HEK293 (cell line): ENCODE measurements at regions not wholly inside any gene's neighbourhood (a gene's known extent, or its start where the extent isn't known, plus 50 kb on each side); places are given as distances from the start of the nearest gene placed in this dataset.

Experiments used
- CTCF ChIA-PET: fragments of 350-600 bp; formaldehyde crosslinking; extraction: SDS; loops from one replicate; lab custom pipeline; 2021; ENCODE audit warnings: antibody characterized with exemption; lab: Yijun Ruan, JAX
- POLR2A ChIA-PET: fragments of 300-600 bp; formaldehyde crosslinking; extraction: SDS; loops from one replicate; lab custom pipeline; 2020; ENCODE audit warnings: antibody characterized with exemption, inconsistent platforms; lab: Yijun Ruan, JAX
- H3K27ac ChIP-seq: fragments of 200-500 bp; sonication (Bioruptor generic); 2 replicates; pipeline ENCODE4 v1.5.1; 2014; ENCODE audit warnings: low read depth, low read length, control low read depth, inconsistent platforms; ENCODE audit errors: extremely low read depth
- H3K36me3 ChIP-seq, 2 experiments: fragments of 200-500 bp in 1 of 2; sonication (Bioruptor generic) in 1 of 2; 1 replicate in 1 of 2; 2 replicates in 1 of 2; pipeline ENCODE4 v1.5.1; 2014 to 2017; ENCODE audit warnings: inconsistent platforms in 2 of 2, low read length in 2 of 2; ENCODE audit not compliant: control insufficient read depth in 2 of 2, insufficient read depth in 1 of 2
- H3K4me1 ChIP-seq: fragments of 200-500 bp; sonication (Bioruptor generic); 2 replicates; pipeline ENCODE4 v1.5.1; 2014; ENCODE audit warnings: mild to moderate bottlenecking, low read length, inconsistent platforms; ENCODE audit not compliant: control insufficient read depth, insufficient read depth
- H3K4me3 ChIP-seq: 2 replicates; pipeline ENCODE4 v1.5.1; 2011; ENCODE audit warnings: low read depth, mild to moderate bottlenecking, control low read depth, low read length, moderate library complexity
- H3K9me3 ChIP-seq: fragments of 200-500 bp; sonication (Bioruptor generic); 2 replicates; pipeline ENCODE4 v1.5.1; 2014; ENCODE audit warnings: low read depth, low read length, inconsistent platforms; ENCODE audit not compliant: control insufficient read depth, insufficient read depth
- KLF17 ChIP-seq: fragments of 450-650 bp; formaldehyde crosslinking; IDR thresholded peaks from 2 replicates; pipeline ENCODE4 v1.5.1; 2016; ENCODE audit warnings: missing biosample characterization, missing genetic modification characterization
- KLF8 ChIP-seq: fragments of 450-650 bp; formaldehyde crosslinking; IDR thresholded peaks from 2 replicates; pipeline ENCODE4 v1.5.1; 2016; ENCODE audit warnings: missing biosample characterization, missing genetic modification characterization
- PRDM6 ChIP-seq: fragments of 450-650 bp; formaldehyde crosslinking; IDR thresholded peaks from 2 replicates; pipeline ENCODE4 v1.5.1; 2017; ENCODE audit warnings: missing biosample characterization, missing genetic modification characterization
- YY2 ChIP-seq: fragments of 450-650 bp; formaldehyde crosslinking; IDR thresholded peaks from 2 replicates; pipeline ENCODE4 v1.5.1; 2016; ENCODE audit warnings: missing biosample characterization, missing genetic modification characterization
- ZBTB11 ChIP-seq: fragments of 450-650 bp; formaldehyde crosslinking; conservative IDR thresholded peaks from 2 replicates; pipeline ENCODE4 v1.5.1; 2016; ENCODE audit warnings: low read depth, missing biosample characterization, missing genetic modification characterization
- ZBTB21 ChIP-seq: fragments of 450-650 bp; formaldehyde crosslinking; IDR thresholded peaks from 2 replicates; pipeline ENCODE4 v1.5.1; 2017; ENCODE audit warnings: missing biosample characterization, missing genetic modification characterization
- ZEB2 ChIP-seq: fragments of 450-650 bp; formaldehyde crosslinking; IDR thresholded peaks from 2 replicates; pipeline ENCODE4 v1.5.1; 2016; ENCODE audit warnings: missing biosample characterization, missing genetic modification characterization
- ZNF157 ChIP-seq: fragments of 450-650 bp; formaldehyde crosslinking; IDR thresholded peaks from 2 replicates; pipeline ENCODE4 v1.5.1; 2016; ENCODE audit warnings: missing biosample characterization, missing genetic modification characterization
- ZNF202 ChIP-seq: fragments of 450-650 bp; formaldehyde crosslinking; IDR thresholded peaks from 2 replicates; pipeline ENCODE4 v1.5.1; 2016; ENCODE audit warnings: missing biosample characterization, missing genetic modification characterization, borderline replicate concordance
- ZNF280D ChIP-seq: fragments of 450-650 bp; formaldehyde crosslinking; IDR thresholded peaks from 2 replicates; pipeline ENCODE4 v1.5.1; 2016; ENCODE audit warnings: missing biosample characterization, missing genetic modification characterization
- ZNF354C ChIP-seq: fragments of 450-650 bp; formaldehyde crosslinking; IDR thresholded peaks from 2 replicates; pipeline ENCODE4 v1.5.1; 2016; ENCODE audit warnings: missing biosample characterization, missing genetic modification characterization, low read depth, borderline replicate concordance
- ZNF645 ChIP-seq: fragments of 450-650 bp; formaldehyde crosslinking; IDR thresholded peaks from 2 replicates; pipeline ENCODE4; 2016; ENCODE audit warnings: missing biosample characterization, missing genetic modification characterization
- ZNF701 ChIP-seq: fragments of 450-650 bp; formaldehyde crosslinking; IDR thresholded peaks from 2 replicates; pipeline ENCODE4 v1.5.1; 2016; ENCODE audit warnings: missing biosample characterization, missing genetic modification characterization
- ZNF830 ChIP-seq: fragments of 450-650 bp; IDR thresholded peaks from 2 replicates; pipeline ENCODE4 v1.5.0; 2018; ENCODE audit warnings: missing biosample characterization, missing genetic modification characterization, low read depth, mild to moderate bottlenecking, moderate library complexity
- ZSCAN16 ChIP-seq: fragments of 450-650 bp; formaldehyde crosslinking; IDR thresholded peaks from 2 replicates; pipeline ENCODE4 v1.5.1; 2016; ENCODE audit warnings: missing biosample characterization, missing genetic modification characterization

- TF ChIP-seq ZNF157 (tag by site-specific recombination): no peak
- TF ChIP-seq, all 188 proteins: peak for 0
Observed at GRCh38 chr5:110297152-110297670, 429.3 kb downstream of the TMEM232 start (continued).

GRCh38 chr5:110304176-110304575 lies 422.3 kb downstream of the TMEM232 start:
- Histone ChIP-seq H3K27ac (no peak overlapping the region), H3K36me3 (no peaks in the 10 kb centered on the region), H3K9me3 (no peaks in the 10 kb centered on the region; the same call in 1 of the 2 replicates), H3K4me3 (no peak overlapping the region), H3K4me1 (no peaks in the 10 kb centered on the region)
- no peak for TF ChIP-seq ZNF645 (tag by site-specific recombination)
- POLR2A ChIA-PET: no interaction called here
- CTCF ChIA-PET: no interaction called here

GRCh38 chr5:110306650-110307049 lies 419.8 kb downstream of the TMEM232 start:
- no peak overlapping the region for H3K27ac ChIP-seq
- CTCF ChIA-PET: no interaction called here
- H3K4me3 ChIP-seq: no peak overlapping the region
- no peak for TF ChIP-seq KLF17 (tag by site-specific recombination)
- no peak for TF ChIP-seq ZNF280D
- TF ChIP-seq ZNF830 (tag by site-specific recombination): no peak
- TF ChIP-seq ZNF701: no peak
- TF ChIP-seq ZBTB11 (tag by site-specific recombination): no peak
- TF ChIP-seq KLF8 (tag by site-specific recombination): no peak
- no peak for TF ChIP-seq PRDM6
- TF ChIP-seq YY2: no peak
- TF ChIP-seq ZEB2 (tag by site-specific recombination): no peak
- no peak for TF ChIP-seq ZNF354C
- TF ChIP-seq ZBTB21 (tag by site-specific recombination): no peak
- TF ChIP-seq ZNF202 (tag by site-specific recombination): no peak
- no peak for TF ChIP-seq ZSCAN16
- POLR2A ChIA-PET: no interaction called here
- H3K4me1 ChIP-seq: no peaks in the 10 kb centered on the region
- no peaks in the 10 kb centered on the region for H3K36me3 ChIP-seq
- no peaks in the 10 kb centered on the region; the same call in 1 of the 2 replicates for H3K9me3 ChIP-seq
